ENCODE measurements at regions not wholly inside any gene's neighbourhood (a gene's known extent, or its start where the extent isn't known, plus 50 kb on each side); places are given as distances from the start of the nearest gene placed in this dataset.
"Not testable (repeated sequence)": the region's sequence is repeated elsewhere in the genome, so short reads cannot be mapped to it uniquely, and the experiment has no call there.

- DNase-seq, result no peak
Observed at GRCh38 chr3:159280386-159281191, 478.7 kb downstream of the MFSD1 start.

- no peak for DNase-seq
Observed at GRCh38 chr3:159293493-159293892, 491.6 kb downstream of the MFSD1 start.

- DNase-seq, result no peak
Observed at GRCh38 chr3:159301961-159302360, 500.1 kb downstream of the MFSD1 start.

- DNase-seq, result no peak
Observed at GRCh38 chr3:159305017-159305416, 503.2 kb downstream of the MFSD1 start.

- not testable (repeated sequence) for DNase-seq
Observed at GRCh38 chr3:159316706-159317105, 514.9 kb downstream of the MFSD1 start.

- no peak for DNase-seq
Observed at GRCh38 chr3:159319156-159319555, 517.3 kb downstream of the MFSD1 start.

GRCh38 chr3:159322322-159322939 is 520.6 kb downstream of the MFSD1 start:
- DNase-seq, result no peak

GRCh38 chr3:159323848-159324247 is 522.0 kb downstream of the MFSD1 start:
- DNase-seq, result no peak

- DNase-seq, result no peak
Observed at GRCh38 chr3:159326998-159327397, 525.1 kb downstream of the MFSD1 start.

GRCh38 chr3:159332535-159333099 is 530.8 kb downstream of the MFSD1 start:
- DNase-seq, result no peak

GRCh38 chr3:159339131-159339530 is 537.3 kb downstream of the MFSD1 start:
- DNase-seq, result no peak

GRCh38 chr3:159340877-159341500 is 539.1 kb downstream of the MFSD1 start:
- no peak for DNase-seq

GRCh38 chr3:159346271-159346903 is 544.5 kb downstream of the MFSD1 start:
- no peak for DNase-seq

GRCh38 chr3:159348431-159348830 is 546.6 kb downstream of the MFSD1 start:
- no peak for DNase-seq

- no peak for DNase-seq
Observed at GRCh38 chr3:159356606-159357005, 554.8 kb downstream of the MFSD1 start.

GRCh38 chr3:159364511-159364910 is 562.7 kb downstream of the MFSD1 start:
- DNase-seq, result no peak

- no peak for DNase-seq
Observed at GRCh38 chr3:159366476-159366875, 564.6 kb downstream of the MFSD1 start.

- DNase-seq, result no peak
Observed at GRCh38 chr3:159371961-159372360, 570.1 kb downstream of the MFSD1 start.

GRCh38 chr3:159378396-159379194 is 576.7 kb downstream of the MFSD1 start:
- peak; percentile 2 for DNase-seq

- DNase-seq, result no peak
Observed at GRCh38 chr3:159380891-159381290, 579.0 kb downstream of the MFSD1 start.

GRCh38 chr3:159390656-159391212 is 588.9 kb downstream of the MFSD1 start:
- DNase-seq, result no peak

GRCh38 chr3:159397683-159398082 is 591.0 kb upstream of the IL12A start:
- not testable (repeated sequence) for DNase-seq
